GM04503 (cell line): ENCODE measurements at regions not wholly inside any gene's neighbourhood (a gene's known extent, or its start where the extent isn't known, plus 50 kb on each side); places are given as distances from the start of the nearest gene placed in this dataset.

Experiments
- DNase-seq: peaks from one replicate; pipeline ENCODE4 v3.0.0-alpha.2; 2012; ENCODE audit warnings: low read depth

DNA sequence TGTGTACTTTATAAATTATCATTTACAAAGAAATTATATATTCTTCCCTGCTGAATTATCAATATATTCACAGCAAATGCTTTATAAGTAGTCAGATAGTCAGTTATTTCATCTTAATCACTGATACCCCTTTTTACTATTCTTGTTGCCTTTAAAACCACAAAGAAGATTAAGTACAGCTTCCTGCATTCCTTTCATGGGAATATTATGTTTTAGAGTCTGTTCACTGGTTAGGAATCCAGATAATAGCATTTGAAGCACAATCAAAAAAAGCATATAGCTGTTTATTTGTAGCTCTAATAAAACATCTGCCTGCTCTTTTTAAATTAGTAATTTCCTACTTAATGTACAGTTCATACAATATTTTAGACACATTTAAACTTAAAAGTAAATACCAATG, 508.9 kb downstream of the FBXO15 start:
- no peak for DNase-seq

DNA sequence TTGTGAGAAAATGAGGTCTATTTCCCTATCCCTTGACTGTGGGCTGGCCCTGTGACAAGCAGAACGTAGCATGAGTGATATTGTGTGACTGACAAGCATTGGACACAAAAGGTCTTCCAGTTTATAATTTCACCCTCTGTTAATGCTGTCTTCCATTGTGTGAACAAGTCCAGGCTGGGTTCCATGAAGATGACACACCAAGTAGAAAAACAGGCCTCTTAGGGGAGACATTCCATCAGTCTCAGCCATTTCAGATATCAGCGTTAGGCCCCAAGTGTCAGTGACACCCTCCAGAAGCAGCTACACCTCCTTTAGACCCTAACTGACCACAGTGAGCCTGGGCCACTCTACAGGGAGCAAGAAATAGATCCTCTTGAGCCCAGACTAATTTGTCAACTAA, 511.3 kb downstream of the FBXO15 start:
- DNase-seq = no peak

DNA sequence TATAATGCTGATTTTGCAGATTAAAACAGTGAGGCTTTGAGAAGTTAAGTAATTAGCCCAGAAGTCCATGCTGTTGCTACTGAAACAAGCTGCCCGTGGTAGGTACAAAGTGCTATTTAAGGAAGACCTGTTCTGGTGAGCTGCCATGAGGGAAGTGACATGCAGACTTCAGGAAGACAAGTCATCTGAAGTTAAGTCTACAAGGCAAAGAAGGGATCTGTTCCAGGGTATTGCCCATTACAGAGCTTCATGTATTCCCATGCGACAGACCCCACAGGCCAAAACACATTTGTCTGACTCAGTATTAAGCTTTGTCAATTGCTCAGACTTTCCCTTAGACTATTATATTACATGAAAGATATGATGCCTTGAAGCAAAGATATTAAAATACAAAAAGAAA, 520.8 kb downstream of the FBXO15 start:
- DNase-seq = no peak

DNA sequence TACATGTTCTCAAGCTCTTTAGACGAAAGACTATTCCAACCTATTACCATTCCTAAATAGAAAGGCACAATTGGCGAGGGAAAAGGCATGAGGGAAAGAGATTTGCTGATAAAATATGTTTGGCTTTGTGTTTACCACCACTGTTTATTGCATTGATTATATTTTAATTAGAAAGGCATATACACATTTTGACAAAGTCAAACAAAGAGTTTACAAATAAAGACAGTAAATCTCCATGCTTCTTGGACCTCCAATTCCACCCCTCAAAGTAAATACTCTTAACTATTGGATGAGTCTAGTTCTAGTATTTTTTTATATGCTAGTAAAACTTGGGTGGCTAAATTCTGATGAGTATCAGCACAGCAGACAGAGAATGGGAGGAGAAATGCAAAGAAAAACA, 521.4 kb downstream of the FBXO15 start:
- no peak for DNase-seq

DNA sequence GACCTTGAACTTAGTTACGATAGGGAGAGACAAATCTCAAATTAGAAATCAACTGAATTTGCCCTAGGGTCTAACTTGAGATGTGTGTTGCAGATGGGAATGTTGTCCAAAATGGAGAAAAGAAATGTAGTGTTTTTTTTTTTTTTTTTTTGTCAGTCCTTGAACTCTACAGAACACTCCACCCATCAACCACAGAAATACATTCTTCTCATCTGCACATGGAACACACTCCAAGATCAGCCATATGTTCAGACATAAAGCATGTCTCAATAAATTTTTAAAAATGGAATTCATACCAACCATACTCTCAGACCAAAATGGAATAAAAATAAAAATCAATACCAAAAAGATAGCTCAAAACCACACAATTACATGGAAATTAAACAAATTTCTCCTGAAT, 526.5 kb downstream of the FBXO15 start:
- no peak for DNase-seq

DNA sequence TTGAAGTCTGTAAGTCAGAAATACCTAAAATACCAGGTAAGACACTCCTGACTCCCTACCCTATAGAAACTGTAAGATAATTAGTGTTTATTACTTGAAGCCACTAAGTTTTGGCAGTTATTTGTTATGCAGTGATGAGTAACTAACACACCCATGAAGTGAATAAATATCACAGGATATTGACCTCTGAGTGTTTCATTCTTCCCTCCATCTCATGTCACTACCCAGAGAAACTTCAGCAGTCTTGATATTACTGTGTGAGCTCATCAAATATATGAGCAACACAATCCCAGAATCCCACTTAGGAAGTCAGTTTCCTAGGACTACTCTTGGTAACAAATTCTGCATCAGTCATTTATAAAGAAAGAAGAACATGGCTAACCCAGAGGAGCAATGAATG, 529.7 kb downstream of the FBXO15 start:
- no peak for DNase-seq

DNA sequence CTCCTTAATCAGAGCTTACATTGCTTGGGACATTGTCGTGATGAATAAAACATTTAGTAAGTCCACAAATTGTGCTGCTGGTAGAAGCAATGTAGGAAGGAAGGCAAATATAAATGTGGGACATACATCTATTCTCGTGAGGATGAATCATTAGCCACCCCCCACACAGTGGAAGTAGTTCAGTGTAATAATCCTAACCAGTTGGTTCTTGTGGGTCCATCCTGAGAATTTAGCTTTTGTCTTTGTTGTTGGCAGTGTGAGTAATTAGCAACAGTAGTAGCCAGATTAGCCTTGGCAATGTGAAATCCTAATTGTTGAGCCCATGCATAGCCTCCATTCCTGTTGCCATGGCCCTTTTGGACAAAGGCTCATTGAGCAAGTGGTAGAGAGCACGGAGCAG, 532.1 kb downstream of the FBXO15 start:
- no peak for DNase-seq

DNA sequence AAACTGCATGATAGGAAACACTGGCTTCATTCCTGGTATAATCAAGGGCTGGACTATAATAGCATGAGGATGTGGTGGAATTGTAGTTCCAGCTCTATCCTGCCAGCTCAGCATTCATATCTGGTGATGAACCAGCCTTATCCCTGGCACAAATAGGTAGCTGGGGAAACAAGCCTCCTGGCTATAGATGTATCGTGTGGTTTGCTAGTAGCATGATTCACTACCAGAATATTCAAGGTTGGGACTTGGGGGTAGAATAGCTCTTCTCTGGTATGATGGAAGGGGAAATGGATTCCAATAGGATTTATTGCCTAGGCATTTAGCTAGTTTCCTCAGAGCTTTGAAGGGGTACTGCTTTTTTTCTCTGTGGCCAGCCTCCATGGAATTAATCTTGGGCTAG, 532.8 kb downstream of the FBXO15 start:
- peak; percentile 37 for DNase-seq

DNA sequence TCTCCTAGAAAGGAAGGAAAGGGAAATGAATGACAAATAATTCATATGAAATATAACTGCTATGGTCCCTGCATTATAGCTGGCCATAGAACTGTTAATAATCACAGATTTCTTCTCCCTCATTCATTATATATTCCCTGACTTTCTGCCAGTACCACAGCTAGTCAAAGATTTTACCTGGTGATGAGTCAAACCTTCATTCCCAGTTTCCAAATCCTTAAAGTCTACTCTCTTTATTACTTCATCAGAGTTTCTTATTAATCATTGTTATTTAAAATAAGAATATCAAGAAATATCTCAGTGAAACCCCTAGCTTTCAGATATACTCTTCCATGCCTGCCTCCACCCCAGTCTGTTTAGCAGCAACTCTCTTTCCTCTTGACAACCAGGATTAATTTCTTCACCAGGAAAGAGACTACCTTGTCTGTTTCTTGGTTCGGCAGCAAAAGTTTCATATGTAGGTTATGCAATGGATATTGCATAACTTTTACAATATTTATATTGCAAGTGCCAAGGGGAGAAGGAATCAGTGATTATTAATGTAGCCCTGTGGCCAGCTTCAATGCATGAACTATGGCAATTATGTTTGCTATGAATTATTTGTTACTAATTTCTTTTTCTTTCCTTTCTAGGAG, 533.8 kb downstream of the FBXO15 start:
- DNase-seq = no peak

DNA sequence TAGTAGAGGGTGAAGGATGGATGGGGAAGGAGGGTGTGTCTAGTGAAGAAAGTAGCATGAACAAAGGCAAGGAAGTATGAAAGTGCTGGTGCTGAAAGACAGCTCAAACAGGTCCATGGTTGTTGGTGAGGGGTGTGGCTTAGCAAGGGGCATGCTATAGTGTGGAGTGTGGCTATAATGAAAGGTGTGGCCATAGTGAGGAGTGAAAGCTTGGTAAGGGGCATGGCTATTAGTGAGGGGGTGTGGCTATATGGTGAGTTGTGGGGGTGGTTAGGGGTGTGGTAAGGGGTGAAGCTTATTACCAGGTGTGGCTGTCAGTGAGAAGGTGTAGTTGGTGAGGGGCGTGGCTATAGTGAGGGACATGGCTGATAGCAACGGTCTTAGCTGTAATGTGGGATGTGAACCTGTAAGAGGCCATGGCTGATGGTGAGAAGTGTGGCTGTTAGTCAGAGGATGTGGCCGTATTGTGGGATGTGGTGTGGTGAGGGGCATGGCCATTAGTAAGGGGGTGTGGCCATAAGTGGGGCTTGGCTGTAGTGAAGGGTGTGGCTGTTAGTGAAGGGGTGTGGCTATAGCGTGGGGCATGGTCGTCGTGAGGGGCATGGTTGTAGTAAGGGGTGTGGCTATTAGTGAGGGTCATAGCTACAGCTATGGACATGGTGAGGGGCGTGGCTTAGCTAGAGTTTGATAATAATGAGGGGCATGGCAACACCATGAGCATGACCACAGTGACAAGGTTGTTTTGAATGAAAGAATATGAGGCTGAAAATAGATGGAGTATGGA, 549.6 kb downstream of the FBXO15 start:
- DNase-seq = no peak

DNA sequence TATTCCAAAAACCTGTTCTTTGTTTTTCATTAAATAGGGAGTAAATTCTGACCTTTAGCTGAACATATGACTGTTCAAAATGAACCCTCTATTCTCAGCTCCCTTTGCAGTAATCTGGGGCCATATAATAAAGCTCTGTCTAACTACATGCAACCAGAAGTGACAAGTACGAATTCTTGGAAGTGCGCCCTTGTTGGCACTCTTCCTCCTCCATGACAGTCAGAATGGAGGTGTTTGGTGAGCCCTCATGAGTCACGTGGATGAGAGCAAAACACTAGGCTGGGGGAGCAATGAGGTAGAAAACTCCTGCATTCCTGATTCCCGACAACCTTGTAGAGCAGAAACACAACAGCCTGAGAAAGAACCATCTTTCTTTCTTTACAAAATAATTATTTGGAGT, 552.9 kb downstream of the FBXO15 start:
- DNase-seq = no peak

DNA sequence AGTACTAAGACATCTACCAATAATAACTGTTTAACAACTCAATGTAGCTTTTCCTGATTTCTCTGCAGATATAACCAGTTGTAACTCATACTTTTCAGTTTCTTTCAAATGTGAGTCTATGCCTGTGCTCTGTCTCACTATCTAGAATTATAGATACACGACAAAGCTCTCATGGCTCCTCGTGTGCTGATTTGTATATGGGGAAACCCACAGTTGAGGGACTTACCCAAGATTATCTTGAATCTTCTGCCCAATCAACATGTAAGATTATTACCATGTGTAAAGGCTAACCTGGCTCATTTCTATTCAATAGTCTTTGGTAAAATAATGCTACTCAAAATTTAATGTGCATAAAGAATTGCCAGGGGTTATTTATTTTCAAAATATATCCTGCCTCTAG, 554.4 kb downstream of the FBXO15 start:
- DNase-seq = no peak

DNA sequence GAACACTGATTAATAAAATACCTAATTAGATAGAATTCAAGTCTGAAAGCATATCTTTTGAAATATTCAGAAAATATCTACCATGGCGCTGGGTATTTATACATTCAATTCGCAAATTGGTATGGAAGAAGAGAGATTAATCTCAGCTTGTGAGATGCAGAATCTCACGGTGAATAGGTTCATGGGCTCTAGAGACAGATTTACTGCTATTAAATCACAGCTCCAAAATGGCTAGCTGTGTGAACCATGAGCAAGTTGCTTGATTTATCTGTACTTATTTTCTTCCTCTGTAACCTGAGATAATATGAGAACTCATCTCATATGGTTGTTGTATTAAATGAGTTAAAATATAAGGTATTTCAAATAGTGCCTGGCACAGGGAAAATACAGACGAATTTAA, 556.7 kb downstream of the FBXO15 start:
- no peak for DNase-seq

DNA sequence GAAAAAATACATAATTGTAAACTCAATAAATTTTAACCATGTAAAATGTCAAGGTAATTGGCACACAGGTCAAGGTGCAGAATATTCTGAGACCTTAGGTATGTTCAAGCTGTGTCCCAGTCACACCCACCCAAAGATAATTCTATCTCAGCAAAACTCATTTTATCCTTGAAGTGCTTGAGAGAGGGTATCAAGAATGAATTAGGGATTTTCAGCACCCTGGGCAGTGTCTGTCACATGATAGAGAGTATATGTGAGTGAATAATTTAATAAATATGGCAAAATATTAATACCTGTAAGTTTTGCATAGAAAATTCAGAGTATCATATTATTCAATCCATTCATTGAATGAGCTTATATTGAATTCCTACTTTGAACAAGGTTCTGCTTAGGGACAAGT, 567.9 kb downstream of the FBXO15 start:
- DNase-seq = no peak

DNA sequence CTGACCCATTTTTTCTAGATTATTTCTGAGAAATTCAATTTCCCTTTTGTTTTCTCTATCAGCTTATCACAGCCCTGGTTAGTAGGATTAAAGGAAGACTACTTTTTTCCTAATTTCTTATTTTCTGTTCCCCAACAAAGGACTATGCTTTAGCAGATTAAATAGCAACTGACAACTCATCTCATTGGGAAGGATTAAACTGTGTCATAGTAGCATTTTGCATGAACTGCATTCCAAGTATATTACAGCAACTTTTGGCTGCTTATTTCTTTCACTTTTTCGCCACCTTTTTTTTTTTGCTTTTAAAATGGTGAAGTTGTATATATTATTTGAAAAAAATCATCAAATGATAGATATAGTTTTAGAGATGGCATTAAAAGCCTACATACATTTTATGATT, 570.3 kb downstream of the FBXO15 start:
- DNase-seq = no peak

DNA sequence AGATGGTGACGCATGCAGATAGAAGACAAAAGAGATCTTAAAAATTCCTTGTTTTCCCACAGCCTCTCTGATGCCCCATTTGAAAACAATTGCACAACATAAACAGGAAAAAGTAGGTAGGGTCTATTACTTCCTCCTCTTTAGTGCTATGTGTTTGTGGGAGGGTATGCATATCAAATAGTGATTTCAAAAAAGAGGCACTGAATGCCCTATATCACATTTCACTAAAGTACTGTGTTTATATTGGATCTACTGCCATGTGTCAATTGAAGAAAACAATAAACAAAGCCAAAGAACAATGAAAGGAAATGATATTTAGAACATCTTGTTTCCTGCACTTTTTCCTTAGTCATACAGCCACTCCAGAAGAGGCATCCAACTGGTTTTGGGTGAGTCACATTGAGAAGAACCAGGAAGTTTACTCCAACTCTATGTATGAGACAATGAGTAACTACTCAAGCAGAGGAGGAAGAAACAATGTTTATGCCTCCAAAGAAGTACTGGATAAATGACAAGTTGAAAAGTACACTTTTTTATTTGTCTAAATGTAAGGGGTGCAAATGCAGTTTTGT, 583.6 kb downstream of the FBXO15 start:
- no peak for DNase-seq

DNA sequence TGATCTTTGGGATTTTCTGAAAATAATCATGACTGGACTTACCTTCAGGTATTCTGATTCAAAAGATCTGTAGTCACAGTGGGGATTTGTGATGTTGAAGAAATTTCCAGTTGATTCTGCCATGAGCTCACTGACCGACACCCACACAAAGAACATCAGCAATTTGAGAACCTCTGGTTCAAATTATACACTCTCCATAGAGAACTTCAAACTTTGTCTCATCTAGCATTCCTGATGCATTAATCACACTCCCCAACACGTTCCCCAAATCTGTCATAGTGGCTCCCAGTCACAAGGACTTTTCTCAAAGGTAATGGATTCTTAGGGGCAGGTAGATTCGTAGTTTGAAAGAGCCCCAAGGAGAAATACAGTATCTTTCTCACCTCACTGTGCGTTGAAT, 584.3 kb downstream of the FBXO15 start:
- no peak for DNase-seq

DNA sequence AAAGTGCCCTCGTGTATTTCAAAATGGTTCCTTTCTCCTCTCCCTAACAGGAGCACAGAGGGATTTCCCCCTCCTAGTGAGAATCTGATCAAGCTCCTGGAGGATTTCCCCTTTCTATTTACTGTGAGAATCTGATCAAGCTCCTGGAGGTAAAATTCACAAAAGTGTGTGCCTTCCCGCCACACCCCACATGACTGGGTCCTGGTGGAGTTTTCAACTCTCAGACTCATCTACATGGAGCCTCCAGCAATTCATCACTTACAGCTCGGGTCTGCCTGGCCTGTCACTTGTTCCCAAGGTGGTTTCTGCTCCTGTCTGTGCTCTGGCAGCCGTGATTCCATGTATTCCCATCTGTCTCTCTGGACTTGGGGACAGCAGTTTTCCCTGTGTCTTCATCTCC, 590.7 kb downstream of the FBXO15 start:
- no peak for DNase-seq

DNA sequence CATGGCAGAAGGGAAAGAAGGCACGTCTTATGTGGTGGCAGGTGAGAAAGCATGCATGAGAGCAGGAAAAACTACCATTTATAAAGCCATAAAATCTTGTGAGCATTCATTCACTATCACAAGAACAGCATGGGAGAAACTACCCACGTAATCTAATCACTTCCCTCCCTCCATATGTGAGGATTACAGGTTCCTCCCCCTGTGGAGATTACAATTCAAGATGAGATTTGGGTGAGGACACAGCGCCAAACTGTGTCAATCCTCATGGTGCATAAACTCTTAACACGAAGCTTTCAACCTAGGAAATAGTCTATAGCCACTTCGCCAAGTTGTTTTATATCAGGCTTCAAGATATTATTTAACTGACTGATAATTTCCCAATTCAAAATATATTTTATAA, 595.5 kb downstream of the FBXO15 start:
- DNase-seq = no peak

DNA sequence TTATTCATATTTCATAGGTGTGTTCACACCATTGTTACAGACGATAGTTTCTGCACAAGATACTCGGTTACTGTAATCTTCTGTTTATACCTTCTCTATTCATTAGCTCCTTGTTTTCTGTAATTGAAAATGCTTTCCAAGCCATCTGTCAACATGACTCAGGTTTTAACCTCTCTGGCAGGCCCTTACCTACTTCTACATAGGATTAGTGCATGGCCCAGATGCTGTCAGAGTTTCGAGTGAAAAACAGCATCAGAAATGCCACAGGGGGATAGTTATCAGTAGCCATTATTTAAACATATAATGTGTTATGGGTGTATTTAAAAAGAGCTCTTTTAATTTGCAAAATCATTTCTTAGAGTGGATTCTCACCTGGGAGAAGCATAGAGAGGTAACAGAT, 596.4 kb downstream of the FBXO15 start:
- no peak for DNase-seq

DNA sequence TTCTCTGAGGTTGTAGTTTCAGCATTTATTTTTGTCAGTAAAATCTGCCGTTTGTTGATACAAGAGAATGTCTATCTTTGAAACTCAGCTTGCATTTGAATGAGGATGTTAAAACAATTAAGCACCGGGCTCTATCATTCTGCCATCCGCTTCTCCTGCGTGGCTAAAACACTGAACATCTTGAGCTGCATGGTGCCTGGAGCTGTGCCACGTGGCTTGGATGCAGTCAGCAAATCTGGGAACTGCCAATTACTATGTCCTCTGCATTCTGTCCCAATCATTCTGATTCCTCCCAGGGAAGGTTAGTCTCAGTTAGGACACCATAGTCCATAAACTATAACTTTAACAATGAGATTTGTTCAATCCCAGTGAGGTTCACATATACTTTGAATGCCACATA, 598.4 kb downstream of the FBXO15 start:
- DNase-seq = no peak

DNA sequence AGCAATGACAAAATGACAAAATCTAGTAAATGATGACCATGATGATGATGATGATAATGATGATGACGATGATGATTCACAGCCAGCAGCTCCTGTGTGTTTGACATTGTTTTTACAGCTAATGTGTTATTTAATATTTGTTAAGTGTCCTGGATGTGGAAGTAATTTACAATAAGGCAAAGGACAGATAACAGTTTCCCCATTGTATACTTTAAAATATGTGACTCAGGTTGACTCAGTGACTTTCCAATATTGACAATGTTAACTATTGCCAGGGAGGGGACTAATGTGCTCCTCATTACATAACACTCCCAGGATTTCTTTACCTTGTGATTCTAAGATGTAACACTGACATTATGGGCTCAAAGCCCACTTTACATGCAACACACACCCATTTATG, 602.2 kb downstream of the FBXO15 start:
- DNase-seq = no peak

DNA sequence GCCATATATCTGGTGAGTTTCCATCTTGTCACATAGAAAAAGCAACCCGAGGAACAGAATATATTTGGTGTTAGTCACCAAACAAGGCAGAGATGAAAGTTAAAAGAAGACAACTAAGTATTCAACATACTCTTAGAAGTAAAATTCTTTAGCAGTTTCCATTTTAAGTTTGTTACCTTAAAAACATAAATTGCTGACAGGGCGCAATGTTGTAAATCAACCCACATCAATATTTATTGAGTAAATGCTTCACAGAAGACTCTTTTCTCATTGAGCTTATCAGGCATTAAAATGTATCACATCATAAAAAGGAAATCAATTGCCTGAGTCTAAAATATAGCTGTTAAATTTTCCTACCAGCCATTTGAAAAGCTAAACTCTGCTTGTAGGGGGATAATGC, 603.0 kb downstream of the FBXO15 start:
- no peak for DNase-seq

DNA sequence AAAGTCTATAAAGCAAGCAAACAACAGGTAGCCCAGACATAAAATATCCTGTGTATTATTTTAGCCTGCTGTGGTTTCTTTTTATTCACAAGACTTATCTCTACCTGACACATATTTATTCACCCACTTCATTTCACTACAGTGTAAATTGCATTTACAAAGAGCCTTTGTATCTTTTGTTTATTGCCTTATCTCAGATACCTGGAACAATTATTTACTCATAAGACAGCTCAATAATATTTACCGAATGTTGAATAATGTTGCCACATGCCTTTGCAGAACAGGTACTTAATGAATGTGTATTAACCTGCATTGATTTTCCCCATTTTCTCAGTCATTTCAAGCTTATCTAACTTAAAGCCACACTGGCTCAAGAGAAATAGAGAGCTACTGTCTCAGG, 603.6 kb downstream of the FBXO15 start:
- DNase-seq = no peak
